ENCODE measurements at regions not wholly inside any gene's neighbourhood (a gene's known extent, or its start where the extent isn't known, plus 50 kb on each side); places are given as distances from the start of the nearest gene placed in this dataset.

- no peak for TF ChIP-seq CTCF (IDR thresholded peaks at IDR 0.05; ENCODE audit: low read depth, low read length)
- H3K4me3 ChIP-seq (replicated peaks in 1 of 2; ENCODE audit: low read depth in 2 of 2, low read length in 2 of 2) = no peak overlapping the region
- DNase-seq (ENCODE audit: low read depth in 2 of 2) = no peak
These were observed 215.4 kb downstream of the CMPK2 start for GRCh38 chr2:6650311-6650710.

GRCh38 chr2:6652251-6652650 is 213.5 kb downstream of the CMPK2 start:
- DNase-seq (ENCODE audit: low read depth in 2 of 2) = no peak
- no peak for TF ChIP-seq CTCF (IDR thresholded peaks at IDR 0.05; ENCODE audit: low read depth, low read length)
- H3K4me3 ChIP-seq (replicated peaks in 1 of 2; ENCODE audit: low read depth in 2 of 2, low read length in 2 of 2) = no peak overlapping the region

- no peak overlapping the region for H3K4me3 ChIP-seq (replicated peaks in 1 of 2; ENCODE audit: low read depth in 2 of 2, low read length in 2 of 2)
- no peak for DNase-seq (ENCODE audit: low read depth in 2 of 2)
- no peak for TF ChIP-seq CTCF (IDR thresholded peaks at IDR 0.05; ENCODE audit: low read depth, low read length)
These were observed 212.4 kb downstream of the CMPK2 start for GRCh38 chr2:6653281-6653750.

GRCh38 chr2:6654279-6654678 is 211.4 kb downstream of the CMPK2 start:
- H3K4me3 ChIP-seq (replicated peaks in 1 of 2; ENCODE audit: low read depth in 2 of 2, low read length in 2 of 2) = no peak overlapping the region
- DNase-seq (ENCODE audit: low read depth in 2 of 2) = no peak
- no peak for TF ChIP-seq CTCF (IDR thresholded peaks at IDR 0.05; ENCODE audit: low read depth, low read length)

GRCh38 chr2:6656633-6657032 is 209.1 kb downstream of the CMPK2 start:
- no peak for TF ChIP-seq CTCF (IDR thresholded peaks at IDR 0.05; ENCODE audit: low read depth, low read length)
- DNase-seq (ENCODE audit: low read depth in 2 of 2) = no peak
- no peak overlapping the region for H3K4me3 ChIP-seq (replicated peaks in 1 of 2; ENCODE audit: low read depth in 2 of 2, low read length in 2 of 2)

- DNase-seq (ENCODE audit: low read depth in 2 of 2) = no peak
- TF ChIP-seq CTCF (IDR thresholded peaks at IDR 0.05; ENCODE audit: low read depth, low read length) = no peak
These were observed 208.6 kb downstream of the CMPK2 start for GRCh38 chr2:6657136-6657535.

GRCh38 chr2:6657855-6658254 is 207.9 kb downstream of the CMPK2 start:
- no peak for TF ChIP-seq CTCF (IDR thresholded peaks at IDR 0.05; ENCODE audit: low read depth, low read length)
- DNase-seq (ENCODE audit: low read depth in 2 of 2) = no peak
- H3K4me3 ChIP-seq (replicated peaks in 1 of 2; ENCODE audit: low read depth in 2 of 2, low read length in 2 of 2) = no peak overlapping the region

More at GRCh38 chr2:6657136-6657535, 208.6 kb downstream of the CMPK2 start:
- H3K4me3 ChIP-seq (replicated peaks in 1 of 2; ENCODE audit: low read depth in 2 of 2, low read length in 2 of 2) = no peak overlapping the region

Data from cardiac fibroblast (primary cell).